H9 (cell line): ENCODE measurements at regions not wholly inside any gene's neighbourhood (a gene's known extent, or its start where the extent isn't known, plus 50 kb on each side); places are given as distances from the start of the nearest gene placed in this dataset.

Experiments used
- DNase-seq: peaks from one replicate; pipeline ENCODE4 v3.0.0-alpha.2; 2017
- H2AFZ ChIP-seq: one replicate; pipeline ENCODE4 v1.6.1; 2013; ENCODE audit warnings: mild to moderate bottlenecking, low read length, control low read depth, moderate library complexity
- H2AK5ac ChIP-seq: 2 replicates; pipeline ENCODE4 v1.6.1; 2013; ENCODE audit warnings: low read length, control low read depth, mixed read lengths; ENCODE audit not compliant: insufficient read length
- H2BK120ac ChIP-seq: one replicate; pipeline ENCODE4 v1.6.1; 2013; ENCODE audit warnings: low read depth, mild to moderate bottlenecking, low read length, control low read depth, inconsistent platforms; ENCODE audit not compliant: poor library complexity, severe bottlenecking
- H2BK12ac ChIP-seq: 2 replicates; pipeline ENCODE4 v1.6.1; 2013; ENCODE audit warnings: low read length, control low read depth, mixed read lengths, low read depth; ENCODE audit not compliant: insufficient read length
- H2BK15ac ChIP-seq: 2 replicates; pipeline ENCODE4 v1.6.1; 2013; ENCODE audit warnings: low read depth, low read length, control low read depth
- H2BK20ac ChIP-seq: one replicate; pipeline ENCODE4 v1.6.1; 2013; ENCODE audit warnings: low read depth, mild to moderate bottlenecking, low read length, control low read depth, inconsistent platforms; ENCODE audit not compliant: poor library complexity, severe bottlenecking
- H2BK5ac ChIP-seq: 2 replicates; pipeline ENCODE4 v1.6.1; 2013; ENCODE audit warnings: low read length, control low read depth, mixed read lengths; ENCODE audit not compliant: insufficient read length
- H3K14ac ChIP-seq: 2 replicates; pipeline ENCODE4 v1.6.1; 2013; ENCODE audit warnings: low read length, control low read depth; ENCODE audit not compliant: insufficient read depth
- H3K18ac ChIP-seq: 2 replicates; pipeline ENCODE4 v1.6.1; 2013; ENCODE audit warnings: low read depth, mild to moderate bottlenecking, mixed read lengths, low read length, control low read depth; ENCODE audit not compliant: insufficient read length
- H3K23ac ChIP-seq: 2 replicates; pipeline ENCODE4 v1.6.1; 2013; ENCODE audit warnings: low read length, control low read depth, mixed read lengths, low read depth; ENCODE audit not compliant: insufficient read length
- H3K23me2 ChIP-seq: 2 replicates; pipeline ENCODE4 v1.6.1; 2013; ENCODE audit warnings: low read depth, mild to moderate bottlenecking, mixed read lengths, low read length, control low read depth; ENCODE audit not compliant: insufficient read length, poor library complexity, severe bottlenecking
- H3K27ac ChIP-seq: 2 replicates; pipeline ENCODE4 v1.5.1; 2013; ENCODE audit warnings: low read length, control low read depth, mixed read lengths, low read depth; ENCODE audit not compliant: insufficient read length
- H3K27me3 ChIP-seq: 2 replicates; pipeline ENCODE4 v1.6.1; 2013; ENCODE audit warnings: low read length, control low read depth, inconsistent platforms; ENCODE audit not compliant: insufficient read depth
- H3K4ac ChIP-seq: 2 replicates; pipeline ENCODE4 v1.6.1; 2013; ENCODE audit warnings: low read depth, mild to moderate bottlenecking, control low read depth, inconsistent platforms, low read length, moderate library complexity
- H3K4me1 ChIP-seq: 2 replicates; pipeline ENCODE4 v1.6.1; 2013; ENCODE audit warnings: low read length, control low read depth, inconsistent platforms; ENCODE audit not compliant: insufficient read depth
- H3K4me2 ChIP-seq: 2 replicates; pipeline ENCODE4 v1.6.1; 2013; ENCODE audit warnings: low read length, control low read depth, mixed read lengths; ENCODE audit not compliant: insufficient read length, insufficient read depth
- H3K56ac ChIP-seq: 2 replicates; pipeline ENCODE4 v1.6.1; 2013; ENCODE audit warnings: low read depth, mild to moderate bottlenecking, mixed read lengths, low read length, control low read depth; ENCODE audit not compliant: insufficient read length
- H3K79me1 ChIP-seq: 2 replicates; pipeline ENCODE4 v1.6.1; 2013; ENCODE audit warnings: low read depth, mild to moderate bottlenecking, moderate library complexity, low read length, control low read depth, inconsistent platforms; ENCODE audit not compliant: insufficient read depth, poor library complexity, severe bottlenecking
- H3K79me2 ChIP-seq: 2 replicates; pipeline ENCODE4 v1.6.1; 2013; ENCODE audit warnings: low read length, control low read depth, inconsistent platforms; ENCODE audit not compliant: insufficient read depth
- H3K9ac ChIP-seq: 2 replicates; pipeline ENCODE4 v1.6.1; 2013; ENCODE audit warnings: low read length, control low read depth, mixed read lengths; ENCODE audit not compliant: insufficient read length; ENCODE audit errors: extremely low read depth
- H3K9me3 ChIP-seq: one replicate; pipeline ENCODE4 v1.6.1; 2013; ENCODE audit warnings: low read depth, low read length, inconsistent platforms; ENCODE audit not compliant: control insufficient read depth
- H3T11ph ChIP-seq: one replicate; pipeline ENCODE4 v1.6.1; 2013; ENCODE audit warnings: mild to moderate bottlenecking, low read length, control low read depth, inconsistent platforms
- H4K20me1 ChIP-seq: one replicate; pipeline ENCODE4 v1.6.1; 2013; ENCODE audit not compliant: control insufficient read depth, insufficient read length, insufficient read depth
- H4K5ac ChIP-seq: 2 replicates; pipeline ENCODE4 v1.6.1; 2013; ENCODE audit warnings: low read depth, mild to moderate bottlenecking, mixed read lengths, low read length, control low read depth; ENCODE audit not compliant: insufficient read length
- H4K8ac ChIP-seq: replicated peaks from 2 replicates; pipeline ENCODE4 v1.6.1; 2013; ENCODE audit warnings: low read length, control low read depth, mixed read lengths, low read depth; ENCODE audit not compliant: insufficient read length
- H4K91ac ChIP-seq: 2 replicates; pipeline ENCODE4 v1.6.1; 2013; ENCODE audit warnings: low read depth, mild to moderate bottlenecking, moderate library complexity, mixed read lengths, low read length, control low read depth; ENCODE audit not compliant: insufficient read length
- H3K27ac Mint-ChIP-seq, 3 experiments: 2 replicates in 2 of 3; 3 replicates in 1 of 3; pipeline ENCODE4 v1.8.0; 2020 to 2021; ENCODE audit warnings: mixed read lengths in 3 of 3, mild to moderate bottlenecking in 1 of 3, moderate library complexity in 1 of 3
- H3K27me3 Mint-ChIP-seq: 2 replicates; pipeline ENCODE4 v1.8.0; 2021; ENCODE audit warnings: low read depth, mild to moderate bottlenecking, moderate library complexity, mixed read lengths
- H3K36me3 Mint-ChIP-seq, 3 experiments: 2 replicates in 2 of 3; 3 replicates in 1 of 3; pipeline ENCODE4 v1.8.0; 2020 to 2021; ENCODE audit warnings: low read depth in 3 of 3, mixed read lengths in 3 of 3; ENCODE audit not compliant: insufficient read depth in 1 of 3
- H3K4me1 Mint-ChIP-seq, 2 experiments: 2 replicates each; pipeline ENCODE4 v1.8.0; 2020; ENCODE audit warnings: mixed read lengths in 2 of 2
- H3K4me3 Mint-ChIP-seq, 2 experiments: 2 replicates in 1 of 2; 3 replicates in 1 of 2; pipeline ENCODE4 v1.8.0; 2020 to 2021; ENCODE audit warnings: mild to moderate bottlenecking in 2 of 2, mixed read lengths in 2 of 2, moderate library complexity in 1 of 2
- H3K9me3 Mint-ChIP-seq, 2 experiments: 2 replicates in 1 of 2; 3 replicates in 1 of 2; pipeline ENCODE4 v1.8.0; 2020; ENCODE audit warnings: mild to moderate bottlenecking in 2 of 2, mixed read lengths in 2 of 2, moderate library complexity in 1 of 2
- WGBS: extraction: QIAGEN DNeasy Blood & Tissue Kit; methylation state at CpG from one replicate; pipeline ENCODE4 v1.1.7; 2013; ENCODE audit warnings: missing lambda C conversion rate, low lambda C conversion rate, mixed read lengths; ENCODE audit not compliant: insufficient read length; ENCODE audit errors: extremely low coverage; 5-methylcytosine and 5-hydroxymethylcytosine counted together
- TF ChIP-seq, protein P1 (sequence below): fragments of 200-600 bp; sonication (generic); conservative IDR thresholded peaks from 3 replicates; pipeline ENCODE4 v1.8.0; 2021; ENCODE audit warnings: antibody characterized with exemption, mild to moderate bottlenecking

GRCh38 chr5:8831251-8831650 lies 714.6 kb downstream of the SEMA5A start:
- H3K23me2 ChIP-seq: no peaks in the 10 kb centered on the region
- no CpG with 5 or more reads among the region's 3 CpGs for WGBS
- H4K5ac ChIP-seq: no peak overlapping the region
- DNase-seq: no peak
- no peak overlapping the region for H3K23ac ChIP-seq
- H3K79me2 ChIP-seq: no peaks in the 10 kb centered on the region
- Mint-ChIP-seq H3K36me3 (no peaks in the 10 kb centered on the region; a peak in 1 of 7 replicates), H3K4me1 (peaks cover 16 to 37% of the 10 kb centered on the region in 2 experiments), H3K4me3 (no peak overlapping the region), H3K27me3 (no peaks in the 10 kb centered on the region), H3K27ac (no peak overlapping the region), H3K9me3 (no peaks in the 10 kb centered on the region)
- H4K8ac ChIP-seq: no peak overlapping the region
- TF ChIP-seq, protein P1, sequence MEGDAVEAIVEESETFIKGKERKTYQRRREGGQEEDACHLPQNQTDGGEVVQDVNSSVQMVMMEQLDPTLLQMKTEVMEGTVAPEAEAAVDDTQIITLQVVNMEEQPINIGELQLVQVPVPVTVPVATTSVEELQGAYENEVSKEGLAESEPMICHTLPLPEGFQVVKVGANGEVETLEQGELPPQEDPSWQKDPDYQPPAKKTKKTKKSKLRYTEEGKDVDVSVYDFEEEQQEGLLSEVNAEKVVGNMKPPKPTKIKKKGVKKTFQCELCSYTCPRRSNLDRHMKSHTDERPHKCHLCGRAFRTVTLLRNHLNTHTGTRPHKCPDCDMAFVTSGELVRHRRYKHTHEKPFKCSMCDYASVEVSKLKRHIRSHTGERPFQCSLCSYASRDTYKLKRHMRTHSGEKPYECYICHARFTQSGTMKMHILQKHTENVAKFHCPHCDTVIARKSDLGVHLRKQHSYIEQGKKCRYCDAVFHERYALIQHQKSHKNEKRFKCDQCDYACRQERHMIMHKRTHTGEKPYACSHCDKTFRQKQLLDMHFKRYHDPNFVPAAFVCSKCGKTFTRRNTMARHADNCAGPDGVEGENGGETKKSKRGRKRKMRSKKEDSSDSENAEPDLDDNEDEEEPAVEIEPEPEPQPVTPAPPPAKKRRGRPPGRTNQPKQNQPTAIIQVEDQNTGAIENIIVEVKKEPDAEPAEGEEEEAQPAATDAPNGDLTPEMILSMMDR: no peak
- no peak overlapping the region for H3K9ac ChIP-seq
- H3T11ph ChIP-seq: no peak overlapping the region
- no peak overlapping the region for H3K18ac ChIP-seq
- H2BK15ac ChIP-seq: no peak overlapping the region
- no peaks in the 10 kb centered on the region for H3K79me1 ChIP-seq
- no peak overlapping the region for H3K56ac ChIP-seq
- H2AFZ ChIP-seq: no peak overlapping the region
- H4K91ac ChIP-seq: no peak overlapping the region
- H3K4me1 ChIP-seq: no peaks in the 10 kb centered on the region; the same call in 1 of the 2 replicates
- no peaks in the 10 kb centered on the region for H3K9me3 ChIP-seq
- H2BK20ac ChIP-seq: no peak overlapping the region
- H2AK5ac ChIP-seq: no peak overlapping the region
- H3K27me3 ChIP-seq: no peaks in the 10 kb centered on the region
- no peak overlapping the region for H3K4me2 ChIP-seq
- H3K27ac ChIP-seq: no peak overlapping the region
- H3K4ac ChIP-seq: no peak overlapping the region
- no peak overlapping the region for H3K14ac ChIP-seq
- H2BK120ac ChIP-seq: no peak overlapping the region
- no peaks in the 10 kb centered on the region for H4K20me1 ChIP-seq
- no peak overlapping the region for H2BK5ac ChIP-seq
- H2BK12ac ChIP-seq: no peak overlapping the region
